ENCODE measurements at regions not wholly inside any gene's neighbourhood (a gene's known extent, or its start where the extent isn't known, plus 50 kb on each side); places are given as distances from the start of the nearest gene placed in this dataset.
"Not testable (repeated sequence)": the region's sequence is repeated elsewhere in the genome, so short reads cannot be mapped to it uniquely, and the experiment has no call there.

DNA sequence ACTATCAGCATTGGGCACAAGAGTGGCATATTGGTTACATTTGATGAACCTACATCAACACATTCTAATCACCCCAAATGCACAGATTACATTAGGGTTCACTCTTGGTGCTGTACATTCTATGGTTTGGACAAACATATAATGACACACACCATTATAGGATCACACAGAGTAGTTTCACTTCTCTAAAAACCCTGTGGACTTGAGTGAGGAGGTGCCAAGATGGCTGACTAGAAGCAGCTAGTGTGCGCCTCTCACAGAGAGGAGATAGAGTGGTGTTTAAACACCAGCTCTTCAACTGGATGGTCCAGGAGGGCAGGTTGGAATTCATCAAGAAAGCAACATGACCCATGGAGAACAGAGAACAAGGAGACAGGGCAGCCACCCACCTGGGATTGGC is 265.6 kb downstream of the TDRD3 start:
- Histone ChIP-seq H3K4me3 (no peak overlapping the region), H3K27ac (no peak overlapping the region), H3K27me3 (ENCODE audit: insufficient read depth in 3 of 3, low read length in 2 of 3) (peaks cover 0 to 2% (median 0%) of the 10 kb centered on the region in 3 donors), H3K4me1 (no peaks in the 10 kb centered on the region), H3K36me3 (ENCODE audit: insufficient read depth in 1 of 2, low read depth in 1 of 2) (no peaks in the 10 kb centered on the region), H3K9me3 (no peaks in the 10 kb centered on the region)
- ATAC-seq (no peak), DNase-seq (no peak)
- WGBS, 3 donors, result 100% methylated on average over 1 of the region's 1 CpG
- TF ChIP-seq, protein P1, sequence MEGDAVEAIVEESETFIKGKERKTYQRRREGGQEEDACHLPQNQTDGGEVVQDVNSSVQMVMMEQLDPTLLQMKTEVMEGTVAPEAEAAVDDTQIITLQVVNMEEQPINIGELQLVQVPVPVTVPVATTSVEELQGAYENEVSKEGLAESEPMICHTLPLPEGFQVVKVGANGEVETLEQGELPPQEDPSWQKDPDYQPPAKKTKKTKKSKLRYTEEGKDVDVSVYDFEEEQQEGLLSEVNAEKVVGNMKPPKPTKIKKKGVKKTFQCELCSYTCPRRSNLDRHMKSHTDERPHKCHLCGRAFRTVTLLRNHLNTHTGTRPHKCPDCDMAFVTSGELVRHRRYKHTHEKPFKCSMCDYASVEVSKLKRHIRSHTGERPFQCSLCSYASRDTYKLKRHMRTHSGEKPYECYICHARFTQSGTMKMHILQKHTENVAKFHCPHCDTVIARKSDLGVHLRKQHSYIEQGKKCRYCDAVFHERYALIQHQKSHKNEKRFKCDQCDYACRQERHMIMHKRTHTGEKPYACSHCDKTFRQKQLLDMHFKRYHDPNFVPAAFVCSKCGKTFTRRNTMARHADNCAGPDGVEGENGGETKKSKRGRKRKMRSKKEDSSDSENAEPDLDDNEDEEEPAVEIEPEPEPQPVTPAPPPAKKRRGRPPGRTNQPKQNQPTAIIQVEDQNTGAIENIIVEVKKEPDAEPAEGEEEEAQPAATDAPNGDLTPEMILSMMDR (IDR thresholded peaks at IDR 0.05), result no peak
- intact Hi-C loops (cut with DNase I), result no loop called here

DNA sequence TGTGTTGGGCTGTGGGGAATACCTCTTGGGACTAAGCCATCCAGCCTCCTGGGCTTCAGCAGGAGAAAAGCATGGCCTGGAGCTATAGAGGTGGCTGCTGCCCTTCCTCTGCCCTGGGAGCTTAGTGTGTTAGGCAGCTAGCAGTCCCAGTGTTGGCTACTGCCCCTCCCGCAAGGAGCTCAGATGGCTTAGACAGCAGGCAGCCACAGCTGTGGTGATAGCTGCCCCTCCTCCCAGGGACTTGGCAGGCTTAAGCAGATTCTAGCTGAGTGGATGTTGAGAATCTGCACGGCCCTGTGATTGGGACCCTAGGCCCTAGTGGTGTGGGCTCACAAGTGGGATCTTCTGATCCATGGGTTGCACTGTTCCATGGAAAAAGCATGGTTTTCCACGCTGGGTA is 264.5 kb downstream of the TDRD3 start:
- no peaks in the 10 kb centered on the region for H3K4me1 ChIP-seq
- TF ChIP-seq, protein P1 (IDR thresholded peaks at IDR 0.05), result no peak
- DNase-seq, result no peak
- 42 to 52% (median 45%) methylated on average over 3 of the region's 3 CpGs for WGBS, 3 donors
- no peaks in the 10 kb centered on the region for H3K9me3 ChIP-seq
- ATAC-seq, result no peak
- H3K4me3 ChIP-seq, result no peak overlapping the region
- no peaks in the 10 kb centered on the region for H3K36me3 ChIP-seq (ENCODE audit: insufficient read depth in 1 of 2, low read depth in 1 of 2)
- no peak overlapping the region for H3K27ac ChIP-seq
- intact Hi-C loops (cut with DNase I), result no loop called here
- peaks cover 0 to 2% (median 0%) of the 10 kb centered on the region in 3 donors for H3K27me3 ChIP-seq (ENCODE audit: insufficient read depth in 3 of 3, low read length in 2 of 3)

DNA sequence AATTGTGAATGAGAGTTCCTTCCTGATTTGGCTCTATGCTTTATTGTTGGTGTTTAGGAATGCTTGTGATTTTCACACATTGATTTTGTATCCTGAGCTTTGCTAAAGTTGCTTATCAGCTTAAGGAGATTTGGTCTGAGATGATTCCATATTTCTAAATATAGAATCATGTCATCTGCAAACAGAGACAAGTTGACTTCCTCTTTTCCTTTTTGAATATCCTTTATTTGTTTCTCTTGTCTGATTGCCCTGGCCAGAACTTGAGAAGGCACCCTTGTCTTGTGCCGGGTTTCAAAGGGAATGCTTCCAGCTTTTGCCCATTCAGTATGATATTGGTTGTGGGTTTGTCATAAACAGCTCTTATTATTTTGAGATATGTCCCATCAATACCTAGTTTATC is 260.6 kb downstream of the TDRD3 start:
- intact Hi-C loops (cut with DNase I); H3K27me3 ChIP-seq (ENCODE audit: insufficient read depth in 3 of 3, low read length in 2 of 3); H3K4me3 ChIP-seq; ATAC-seq; DNase-seq; H3K36me3 ChIP-seq (ENCODE audit: insufficient read depth in 1 of 2, low read depth in 1 of 2); H3K9me3 ChIP-seq; H3K4me1 ChIP-seq; H3K27ac ChIP-seq: not testable (repeated sequence)
- WGBS, 3 donors, result 65 to 81% (median 75%) methylated on average over 1 of the region's 1 CpG

DNA sequence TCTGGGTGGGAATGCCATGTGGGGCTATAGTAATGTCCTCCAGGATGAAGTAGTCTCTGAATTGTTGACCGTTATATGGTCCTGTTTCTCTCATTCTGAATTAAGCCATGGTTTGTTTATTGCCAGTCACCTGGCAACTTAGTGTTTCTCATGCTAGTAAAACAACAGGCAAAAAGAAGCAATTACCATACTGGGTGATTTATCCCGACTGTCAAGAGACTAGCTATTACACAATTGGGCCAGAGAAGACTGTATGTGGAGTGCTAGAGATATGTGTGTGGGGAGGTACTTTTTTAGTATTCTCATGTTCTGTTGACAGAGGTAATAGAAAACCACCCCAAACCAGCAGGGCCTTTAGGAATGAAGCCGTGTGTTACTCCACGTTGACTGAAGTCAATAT is 258.2 kb downstream of the TDRD3 start:
- no peak for ATAC-seq
- TF ChIP-seq, protein P1 (IDR thresholded peaks at IDR 0.05), result no peak
- H3K9me3 ChIP-seq, result no peaks in the 10 kb centered on the region
- no peaks in the 10 kb centered on the region for H3K36me3 ChIP-seq (ENCODE audit: insufficient read depth in 1 of 2, low read depth in 1 of 2)
- H3K27me3 ChIP-seq (ENCODE audit: insufficient read depth in 3 of 3, low read length in 2 of 3), result no peaks in the 10 kb centered on the region
- H3K4me3 ChIP-seq, result no peak overlapping the region
- DNase-seq, result no peak
- WGBS, 3 donors, result 59 to 65% (median 64%) methylated on average over 4 of the region's 4 CpGs
- no peaks in the 10 kb centered on the region for H3K4me1 ChIP-seq
- intact Hi-C loops (cut with DNase I), result no loop called here
- no peak overlapping the region for H3K27ac ChIP-seq

DNA sequence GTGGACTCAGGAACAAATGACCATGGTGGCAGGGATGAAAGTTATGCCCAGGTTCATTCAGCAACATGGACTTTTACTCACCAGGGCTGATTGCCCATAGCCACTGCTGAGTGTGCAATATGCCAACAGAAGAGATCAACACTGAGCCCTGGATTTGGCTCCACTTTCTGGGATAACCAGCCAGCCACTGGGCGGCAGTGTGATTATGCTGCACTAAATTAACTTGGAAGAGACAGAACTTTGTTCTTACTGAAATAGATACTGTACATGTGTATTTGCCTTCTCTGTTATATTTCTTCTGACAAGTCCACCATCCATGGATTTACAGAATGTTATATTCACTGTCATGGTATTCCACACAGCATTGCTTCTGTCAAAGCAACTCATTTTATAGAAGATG is 257.4 kb downstream of the TDRD3 start:
- Histone ChIP-seq H3K4me1 (no peaks in the 10 kb centered on the region), H3K36me3 (ENCODE audit: insufficient read depth in 1 of 2, low read depth in 1 of 2) (no peaks in the 10 kb centered on the region), H3K4me3 (no peak overlapping the region), H3K9me3 (no peaks in the 10 kb centered on the region), H3K27me3 (ENCODE audit: insufficient read depth in 3 of 3, low read length in 2 of 3) (no peaks in the 10 kb centered on the region), H3K27ac (no peak overlapping the region)
- TF ChIP-seq, protein P1 (IDR thresholded peaks at IDR 0.05), result no peak
- ATAC-seq, result no peak
- no peak for DNase-seq
- intact Hi-C loops (cut with DNase I), result no loop called here
- WGBS, 3 donors, result 9 to 15% (median 11%) methylated on average over 1 of the region's 1 CpG

All from psoas muscle (tissue), 7 donors.